WTC11 (cell line): ENCODE measurements at regions not wholly inside any gene's neighbourhood (a gene's known extent, or its start where the extent isn't known, plus 50 kb on each side); places are given as distances from the start of the nearest gene placed in this dataset.

Experiments used
- CTCF ChIP-seq: fragments of 200-600 bp; IDR thresholded peaks from 2 replicates; pipeline ENCODE4 v1.8.0; 2022; ENCODE audit warnings: antibody characterized with exemption
- E2F1 ChIP-seq: sonication (generic); formaldehyde crosslinking; IDR thresholded peaks from 2 replicates; pipeline ENCODE4 v1.8.0; 2022; ENCODE audit warnings: mild to moderate bottlenecking, missing genetic modification reagents
- E2F4 ChIP-seq: sonication (generic); formaldehyde crosslinking; IDR thresholded peaks from 2 replicates; pipeline ENCODE4 v1.8.1; 2022; ENCODE audit warnings: low read depth, mild to moderate bottlenecking, moderate library complexity, missing genetic modification reagents, borderline replicate concordance
- E2F5 ChIP-seq: sonication (generic); formaldehyde crosslinking; IDR thresholded peaks from 2 replicates; pipeline ENCODE4 v1.8.1; 2022; ENCODE audit warnings: mild to moderate bottlenecking, moderate library complexity, missing genetic modification reagents
- ESRRA ChIP-seq: sonication (generic); formaldehyde crosslinking; IDR thresholded peaks from 2 replicates; pipeline ENCODE4 v1.8.1; 2022; ENCODE audit warnings: mild to moderate bottlenecking, missing genetic modification reagents, borderline replicate concordance
- FOXJ3 ChIP-seq: sonication (generic); formaldehyde crosslinking; IDR thresholded peaks from 2 replicates; pipeline ENCODE4 v1.9.0; 2021; ENCODE audit warnings: missing genetic modification reagents, mild to moderate bottlenecking, borderline replicate concordance
- JUN ChIP-seq: sonication (generic); formaldehyde crosslinking; IDR thresholded peaks from 2 replicates; pipeline ENCODE4 v1.8.0; 2023; ENCODE audit warnings: mild to moderate bottlenecking, missing genetic modification reagents
- NFE2L1 ChIP-seq: sonication (generic); formaldehyde crosslinking; IDR thresholded peaks from 2 replicates; pipeline ENCODE4 v1.8.1; 2023; ENCODE audit warnings: missing genetic modification reagents
- NR1H2 ChIP-seq: sonication (generic); formaldehyde crosslinking; IDR thresholded peaks from 2 replicates; pipeline ENCODE4 v1.9.0; 2021; ENCODE audit warnings: mild to moderate bottlenecking, moderate library complexity, missing genetic modification reagents
- USF1 ChIP-seq: sonication (generic); formaldehyde crosslinking; IDR thresholded peaks from 2 replicates; pipeline ENCODE4 v1.8.0; 2022; ENCODE audit warnings: mild to moderate bottlenecking, missing genetic modification reagents
- USF2 ChIP-seq: sonication (generic); formaldehyde crosslinking; IDR thresholded peaks from 2 replicates; pipeline ENCODE4 v1.8.1; 2023; ENCODE audit warnings: mild to moderate bottlenecking, missing genetic modification reagents, moderate library complexity
- ZNF138 ChIP-seq: sonication (generic); formaldehyde crosslinking; conservative IDR thresholded peaks from 2 replicates; pipeline ENCODE4 v1.8.1; 2022; ENCODE audit warnings: mild to moderate bottlenecking, moderate library complexity, missing genetic modification reagents
- ZNF396 ChIP-seq: fragments of 250-450 bp; sonication (Bioruptor Pico); IDR thresholded peaks from 2 replicates; pipeline ENCODE4 v1.8.0; 2021; ENCODE audit warnings: mild to moderate bottlenecking, moderate library complexity, borderline replicate concordance
- ZNF416 ChIP-seq: fragments of 250-450 bp; sonication (Bioruptor Pico); IDR thresholded peaks from 2 replicates; pipeline ENCODE4 v1.9.0; 2021; ENCODE audit warnings: mild to moderate bottlenecking, inconsistent platforms

- TF ChIP-seq JUN (CRISPR knock-in tag) (no peak), CTCF (no peak), E2F5 (CRISPR knock-in tag) (no peak), ZNF138 (CRISPR knock-in tag) (no peak), E2F1 (CRISPR knock-in tag) (no peak), NFE2L1 (no peak), USF1 (CRISPR knock-in tag) (no peak), E2F4 (CRISPR knock-in tag) (no peak), ZNF396 (CRISPR knock-in tag) (no peak), USF2 (no peak), FOXJ3 (CRISPR knock-in tag) (no peak), ZNF416 (CRISPR knock-in tag) (no peak), NR1H2 (CRISPR knock-in tag) (no peak), ESRRA (CRISPR knock-in tag) (no peak)
Observed at GRCh38 chr3:72065872-72066641, 281.1 kb upstream of the PROK2 start.
